Liver (tissue), 3 donors: ENCODE measurements at regions not wholly inside any gene's neighbourhood (a gene's known extent, or its start where the extent isn't known, plus 50 kb on each side); places are given as distances from the start of the nearest gene placed in this dataset.

Source experiments
- CTCF ChIP-seq: fragments of 150-350 bp; IDR thresholded peaks from 2 replicates; pipeline ENCODE4 v1.5.1; 2017; ENCODE audit warnings: improper control_type of control experiment, low read depth, low read length; ENCODE audit not compliant: missing input control
- REST ChIP-seq: IDR thresholded peaks from 2 replicates; pipeline ENCODE4 v1.6.1; 2016; ENCODE audit warnings: antibody characterized with exemption, mild to moderate bottlenecking
- SP1 ChIP-seq: IDR thresholded peaks from 2 replicates; pipeline ENCODE4 v1.6.1; 2018; ENCODE audit warnings: antibody characterized with exemption, mild to moderate bottlenecking
- YY1 ChIP-seq: IDR thresholded peaks from 2 replicates; pipeline ENCODE4 v1.6.1; 2016; ENCODE audit warnings: antibody characterized with exemption, mild to moderate bottlenecking
- donor health status: healthy.
- donor health status: healthy.

DNA sequence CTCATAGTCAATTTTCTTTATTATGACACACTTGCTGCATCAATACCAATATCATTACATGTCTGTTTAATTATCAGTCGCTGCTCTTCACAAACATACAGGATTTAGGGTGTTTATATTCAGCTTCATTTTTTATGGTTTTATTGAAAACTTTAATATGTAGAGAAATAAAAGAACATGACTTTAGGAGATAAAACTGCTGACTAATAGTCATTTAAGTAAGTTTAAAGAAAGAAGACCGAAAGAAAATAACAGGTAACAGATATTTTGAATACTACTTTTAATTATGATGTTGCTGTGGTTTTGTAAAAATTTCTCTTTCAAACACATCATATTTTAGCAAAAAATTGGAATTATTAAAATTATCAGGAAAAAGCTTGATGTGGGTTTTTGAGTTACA lies 685.1 kb upstream of the BRINP3 start:
- TF ChIP-seq SP1: no peak
- no peak for TF ChIP-seq CTCF
- no peak for TF ChIP-seq YY1
- TF ChIP-seq REST: no peak
